GM23338 (cell line): ENCODE measurements at regions not wholly inside any gene's neighbourhood (a gene's known extent, or its start where the extent isn't known, plus 50 kb on each side); places are given as distances from the start of the nearest gene placed in this dataset.
A peak's percentile ranks its signal among the peaks of the same experiment; 100 is the strongest.
"Not testable (repeated sequence)": the region's sequence is repeated elsewhere in the genome, so short reads cannot be mapped to it uniquely, and the experiment has no call there.

Source experiments
- ATAC-seq: fragments of 200-7000 bp; cut with Tn5 transposase; 3 replicates; pipeline ENCODE4 v1.9.1; 2020
- DNase-seq: peaks from one replicate; pipeline ENCODE4 v3.0.0-alpha.2; 2015; ENCODE audit warnings: low spot score
- H2AFZ ChIP-seq: fragments of 200-600 bp; sonication (generic); 2 replicates; pipeline ENCODE4 v1.8.0; 2016; ENCODE audit warnings: antibody characterized with exemption, mild to moderate bottlenecking, moderate library complexity
- H3F3A ChIP-seq: fragments of 200-600 bp; sonication (generic); replicated peaks from 2 replicates; pipeline ENCODE4 v1.8.0; 2017; ENCODE audit warnings: antibody characterized with exemption, mixed run types, low read depth
- H3K27ac ChIP-seq: fragments of 200-600 bp; sonication (generic); 2 replicates; pipeline ENCODE4 v1.6.1; 2016; ENCODE audit warnings: low read depth
- H3K27me3 ChIP-seq: fragments of 200-600 bp; sonication (generic); 2 replicates; pipeline ENCODE4 v1.8.0; 2016; ENCODE audit warnings: mild to moderate bottlenecking, mixed run types, moderate library complexity; ENCODE audit not compliant: insufficient read depth
- H3K36me3 ChIP-seq: fragments of 200-600 bp; sonication (generic); 2 replicates; pipeline ENCODE4 v1.8.0; 2016; ENCODE audit warnings: mild to moderate bottlenecking; ENCODE audit not compliant: insufficient read depth
- H3K4me1 ChIP-seq: fragments of 200-600 bp; sonication (generic); 2 replicates; pipeline ENCODE4 v1.8.0; 2016; ENCODE audit warnings: mild to moderate bottlenecking, moderate library complexity; ENCODE audit not compliant: insufficient read depth
- H3K4me2 ChIP-seq: fragments of 200-600 bp; sonication (generic); 2 replicates; pipeline ENCODE4 v1.7.1; 2017; ENCODE audit warnings: mixed run types
- H3K4me3 ChIP-seq: fragments of 200-600 bp; sonication (generic); 2 replicates; pipeline ENCODE4 v1.6.1; 2016; ENCODE audit warnings: mixed run types
- H3K79me2 ChIP-seq: fragments of 200-600 bp; sonication (generic); replicated peaks from 2 replicates; pipeline ENCODE4 v1.8.0; 2017; ENCODE audit warnings: mild to moderate bottlenecking; ENCODE audit not compliant: insufficient read depth
- H3K9me2 ChIP-seq: fragments of 200-600 bp; sonication (generic); 2 replicates; pipeline ENCODE4 v1.8.0; 2017; ENCODE audit not compliant: insufficient read depth
- H4K20me1 ChIP-seq: fragments of 200-600 bp; sonication (generic); replicated peaks from 2 replicates; pipeline ENCODE4 v1.8.0; 2017; ENCODE audit warnings: mild to moderate bottlenecking; ENCODE audit not compliant: insufficient read depth
- H3K27ac Mint-ChIP-seq: 2 replicates; pipeline ENCODE4 v1.8.0; 2020; ENCODE audit warnings: inconsistent platforms, mild to moderate bottlenecking, moderate library complexity, mixed read lengths
- H3K27me3 Mint-ChIP-seq: 3 replicates; pipeline ENCODE4 v1.8.0; 2022; ENCODE audit warnings: low read depth, mild to moderate bottlenecking, moderate library complexity, mixed read lengths, inconsistent platforms; ENCODE audit not compliant: insufficient read depth, poor library complexity
- H3K36me3 Mint-ChIP-seq: 3 replicates; pipeline ENCODE4 v1.8.0; 2021; ENCODE audit warnings: low read depth, mild to moderate bottlenecking, inconsistent platforms, moderate library complexity, mixed read lengths
- H3K4me1 Mint-ChIP-seq: 3 replicates; pipeline ENCODE4 v1.8.0; 2020; ENCODE audit warnings: mild to moderate bottlenecking, inconsistent platforms, mixed read lengths
- H3K4me3 Mint-ChIP-seq: 3 replicates; pipeline ENCODE4 v1.8.0; 2021; ENCODE audit warnings: moderate library complexity, mild to moderate bottlenecking, inconsistent platforms, mixed read lengths
- H3K9me3 Mint-ChIP-seq: 3 replicates; pipeline ENCODE4 v1.8.0; 2020; ENCODE audit warnings: moderate library complexity, mild to moderate bottlenecking, inconsistent platforms, mixed read lengths
- CREB1 ChIP-seq: fragments of 250-450 bp; sonication (Bioruptor Pico); IDR thresholded peaks from 2 replicates; pipeline ENCODE4 v1.5.0; 2020; ENCODE audit warnings: low read depth, mild to moderate bottlenecking, moderate library complexity
- ETS1 ChIP-seq: IDR thresholded peaks from 2 replicates; pipeline ENCODE4 v1.6.1; 2016; ENCODE audit warnings: antibody characterized with exemption
- JUNB ChIP-seq: IDR thresholded peaks from one replicate; pipeline ENCODE4 v1.6.1; 2016; ENCODE audit warnings: antibody characterized with exemption; ENCODE audit not compliant: unreplicated experiment
- NANOG ChIP-seq: IDR thresholded peaks from 2 replicates; pipeline ENCODE4 v1.6.1; 2016; ENCODE audit warnings: antibody characterized with exemption, borderline replicate concordance
- POLR2AphosphoS5 ChIP-seq: IDR thresholded peaks from 2 replicates; pipeline ENCODE4 v1.6.1; 2016; ENCODE audit warnings: antibody characterized with exemption, low read depth
- REST ChIP-seq: IDR thresholded peaks from one replicate; pipeline ENCODE4 v1.6.1; 2018; ENCODE audit warnings: antibody characterized with exemption; ENCODE audit not compliant: unreplicated experiment
- STAT1 ChIP-seq: IDR thresholded peaks from one replicate; pipeline ENCODE4 v1.6.1; 2016; ENCODE audit warnings: antibody characterized with exemption; ENCODE audit not compliant: unreplicated experiment
- ZNF114 ChIP-seq: fragments of 250-450 bp; sonication (Bioruptor Pico); IDR thresholded peaks from 2 replicates; pipeline ENCODE4 v1.5.0; 2020; ENCODE audit warnings: mild to moderate bottlenecking, moderate library complexity
- ZNF331 ChIP-seq: fragments of 250-450 bp; sonication (Bioruptor Pico); IDR thresholded peaks from 2 replicates; pipeline ENCODE4 v1.5.0; 2020; ENCODE audit warnings: low read depth, mild to moderate bottlenecking, moderate library complexity

- TF ChIP-seq REST, result no peak
- no peak for TF ChIP-seq POLR2AphosphoS5
- no peak for TF ChIP-seq NANOG
Measured at GRCh38 chr4:45275862-45276261, 549.5 kb upstream of the GNPDA2 start (continued).

GRCh38 chr4:45248106-45248505 is 521.8 kb upstream of the GNPDA2 start:
- not testable (repeated sequence) for H3K4me1 Mint-ChIP-seq, H3K4me3 ChIP-seq, H3K27me3 ChIP-seq, H3K36me3 ChIP-seq, H3K36me3 Mint-ChIP-seq, H3F3A ChIP-seq, H3K27me3 Mint-ChIP-seq, H3K27ac ChIP-seq, H3K9me2 ChIP-seq, H3K79me2 ChIP-seq, ATAC-seq, H3K4me3 Mint-ChIP-seq, H2AFZ ChIP-seq, H4K20me1 ChIP-seq, H3K27ac Mint-ChIP-seq, H3K4me1 ChIP-seq, H3K4me2 ChIP-seq
- DNase-seq, result peak; percentile 32
- H3K9me3 Mint-ChIP-seq, result peaks cover 54% of the 10 kb centered on the region

- no peak overlapping the region for H3K4me2 ChIP-seq
- H3K79me2 ChIP-seq, result no peaks in the 10 kb centered on the region
- H3K27me3 ChIP-seq, result no peaks in the 10 kb centered on the region
- Mint-ChIP-seq H3K4me1 (no peaks in the 10 kb centered on the region), H3K27me3 (no peaks in the 10 kb centered on the region), H3K9me3 (peaks cover 46% of the 10 kb centered on the region), H3K4me3 (no peak overlapping the region), H3K36me3 (no peaks in the 10 kb centered on the region), H3K27ac (no peak overlapping the region)
- no peak for ATAC-seq
- H3K4me1 ChIP-seq, result no peaks in the 10 kb centered on the region
- no peaks in the 10 kb centered on the region for H4K20me1 ChIP-seq
- no peaks in the 10 kb centered on the region for H3K9me2 ChIP-seq
- no peak for DNase-seq
- no peak overlapping the region for H2AFZ ChIP-seq
- no peak overlapping the region for H3K4me3 ChIP-seq
- no peaks in the 10 kb centered on the region for H3F3A ChIP-seq
- no peaks in the 10 kb centered on the region for H3K36me3 ChIP-seq
- H3K27ac ChIP-seq, result no peak overlapping the region
- TF ChIP-seq ZNF114 (CRISPR knock-in tag) (no peak), NANOG (no peak), JUNB (no peak), ZNF331 (CRISPR knock-in tag) (no peak), STAT1 (no peak), REST (no peak), ETS1 (no peak), CREB1 (CRISPR knock-in tag) (no peak)
Measured at GRCh38 chr4:45241976-45242375, 515.6 kb upstream of the GNPDA2 start.
